Midbrain (tissue), 1 donor: ENCODE measurements at regions not wholly inside any gene's neighbourhood (a gene's known extent, or its start where the extent isn't known, plus 50 kb on each side); places are given as distances from the start of the nearest gene placed in this dataset.

Source experiments
- DNase-seq: peaks from one replicate; lab custom pipeline; 2025; lab: John Stamatoyannopoulos, UW

DNA sequence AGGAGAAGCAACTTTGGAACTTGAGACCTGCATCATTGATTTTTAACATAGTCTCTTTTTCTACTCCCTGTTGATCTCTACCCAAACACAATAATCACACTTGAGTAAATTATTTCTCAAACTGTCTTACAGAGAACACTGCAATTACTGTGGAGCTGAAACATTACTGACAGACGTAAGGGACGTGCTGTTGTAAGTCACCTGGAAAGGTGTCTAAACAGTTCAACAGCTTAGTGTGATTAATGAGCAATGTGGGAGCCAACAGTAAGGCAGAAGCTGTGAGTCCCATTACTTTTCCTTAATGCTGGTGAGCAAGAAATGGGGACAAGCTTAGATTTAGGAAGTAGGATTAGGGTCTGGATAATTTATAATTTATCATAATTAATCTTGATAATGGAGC is 265.7 kb downstream of the DLEU7 start:
- DNase-seq, result no peak

- DNase-seq, result no peak
Measured at GRCh38 chr13:50580684-50581305, 262.7 kb downstream of the DLEU7 start.

DNA sequence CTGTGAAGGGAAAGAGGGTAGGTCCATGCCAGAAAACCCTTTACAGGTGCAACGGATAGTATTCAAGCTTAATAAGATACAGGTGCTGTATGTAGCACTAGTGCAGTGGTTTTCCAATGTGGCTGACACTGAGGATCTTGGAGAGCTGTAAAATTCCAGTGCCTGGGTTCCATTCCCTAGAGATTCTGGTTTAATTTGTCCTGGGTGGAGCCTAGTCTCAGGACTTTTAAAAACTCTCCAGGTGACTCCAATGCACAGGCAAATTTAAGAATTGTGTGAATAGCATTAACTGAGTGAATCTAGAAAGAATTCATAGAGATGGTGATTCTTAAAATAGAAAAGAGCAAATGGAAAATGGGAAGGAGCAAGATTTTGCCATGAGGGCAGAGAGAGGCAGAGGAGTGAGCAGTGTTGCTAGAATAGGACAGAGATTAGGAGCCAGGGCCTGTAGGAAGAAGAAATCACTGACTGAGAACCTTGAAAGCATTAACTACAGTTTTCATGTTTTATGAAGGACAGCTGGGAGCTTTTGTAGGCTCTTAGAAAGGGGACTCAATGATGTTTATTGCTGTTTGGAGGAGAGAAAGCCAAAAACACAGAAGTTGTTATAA is 261.8 kb downstream of the DLEU7 start:
- DNase-seq, result no peak

DNA sequence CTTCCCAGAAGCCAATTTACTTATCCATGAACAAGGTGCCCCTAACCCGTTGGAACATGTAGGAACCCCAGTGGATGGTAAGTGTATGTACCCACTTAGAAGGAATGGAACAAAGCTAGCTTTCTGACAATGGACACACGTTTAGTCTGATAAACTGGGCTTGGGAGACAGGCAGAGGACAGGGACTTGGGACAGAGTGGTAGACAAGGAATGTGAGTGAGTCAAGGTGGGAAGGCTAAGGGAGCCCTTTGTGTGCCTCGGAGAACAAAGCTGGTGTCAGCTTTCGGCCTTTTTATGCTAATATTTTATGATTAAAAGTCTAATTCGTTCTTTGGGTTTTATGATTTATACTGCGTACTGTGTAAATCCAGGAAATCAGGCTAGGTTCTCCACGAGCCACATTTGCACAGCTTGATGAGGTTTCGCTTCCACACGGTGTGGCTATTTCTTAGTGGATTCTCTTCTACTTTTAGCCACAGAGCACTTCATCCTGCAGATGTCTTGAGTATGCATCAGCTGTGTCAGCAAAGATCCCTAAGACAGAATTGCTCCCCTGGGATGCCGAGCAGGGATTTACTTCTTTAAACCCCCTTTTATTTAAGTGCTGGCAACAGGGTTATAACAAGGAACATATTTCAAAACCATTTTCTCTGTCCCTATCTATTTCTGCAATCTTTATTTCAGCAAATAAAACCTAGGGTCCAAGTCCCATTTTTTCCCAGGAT is 258.5 kb downstream of the DLEU7 start:
- no peak for DNase-seq

- no peak for DNase-seq
Measured at GRCh38 chr13:50585674-50586413, 257.6 kb downstream of the DLEU7 start.

GRCh38 chr13:50586414-50587083 is 256.9 kb downstream of the DLEU7 start:
- DNase-seq, result no peak

GRCh38 chr13:50587115-50587514 is 256.4 kb downstream of the DLEU7 start:
- no peak for DNase-seq

DNA sequence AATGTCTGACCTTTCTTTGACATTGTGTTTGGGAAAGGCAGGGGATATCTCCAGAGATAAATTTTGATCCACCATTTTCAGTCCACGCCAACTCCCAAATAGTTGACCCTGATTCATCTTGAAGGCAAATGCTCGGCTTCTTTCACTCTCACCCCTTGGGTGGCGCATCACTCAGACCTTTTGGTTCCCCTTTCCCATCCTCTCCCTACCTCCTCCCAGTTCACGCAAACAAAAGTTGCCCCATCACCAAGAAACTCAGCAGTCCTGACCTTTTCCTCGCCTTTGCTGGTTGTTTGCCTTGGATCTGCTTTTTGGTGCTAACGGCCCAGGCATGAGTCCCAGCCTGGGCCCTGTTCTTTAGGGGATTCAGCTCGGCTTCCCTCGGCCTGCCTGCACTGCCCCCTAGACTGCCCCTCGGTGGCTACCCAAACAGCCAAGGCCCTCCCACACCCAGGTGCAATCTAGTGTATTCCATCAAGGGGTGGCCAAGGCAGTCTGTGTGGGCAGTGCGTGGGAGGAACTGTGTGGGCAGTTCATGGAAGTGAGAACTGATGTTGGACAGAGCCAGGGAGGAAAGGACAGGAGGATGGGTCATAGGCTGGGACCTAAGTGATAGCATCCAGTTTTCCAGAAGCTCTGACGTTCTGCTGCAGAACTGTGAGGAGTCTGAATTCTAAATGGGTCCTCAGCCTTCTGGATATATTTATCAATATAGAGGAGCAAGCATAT is 255.7 kb downstream of the DLEU7 start:
- DNase-seq, result no peak

GRCh38 chr13:50588491-50589130 is 254.9 kb downstream of the DLEU7 start:
- DNase-seq, result no peak

- no peak for DNase-seq
Measured at GRCh38 chr13:50589139-50589538, 254.4 kb downstream of the DLEU7 start.

DNA sequence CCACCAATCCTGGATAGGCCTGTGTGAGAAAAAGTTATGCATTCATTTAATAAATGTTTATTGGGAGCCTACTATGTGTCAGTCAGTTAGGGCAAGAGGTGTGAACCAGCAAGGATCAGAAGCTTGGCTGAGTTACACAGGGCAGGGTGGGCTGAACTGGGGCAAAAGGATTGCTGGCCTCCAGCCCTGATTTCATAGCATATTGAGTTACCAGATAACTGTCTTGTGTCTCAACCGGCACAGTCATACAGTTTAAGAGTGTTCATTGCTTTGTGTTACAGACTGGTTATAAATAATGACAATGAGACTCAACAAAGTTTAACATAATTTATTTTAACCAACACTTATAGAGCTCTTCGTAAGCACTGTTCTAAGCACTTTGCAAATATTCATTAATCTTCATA is 253.8 kb downstream of the DLEU7 start:
- no peak for DNase-seq

- DNase-seq, result no peak
Measured at GRCh38 chr13:50592412-50593155, 250.9 kb downstream of the DLEU7 start.

DNA sequence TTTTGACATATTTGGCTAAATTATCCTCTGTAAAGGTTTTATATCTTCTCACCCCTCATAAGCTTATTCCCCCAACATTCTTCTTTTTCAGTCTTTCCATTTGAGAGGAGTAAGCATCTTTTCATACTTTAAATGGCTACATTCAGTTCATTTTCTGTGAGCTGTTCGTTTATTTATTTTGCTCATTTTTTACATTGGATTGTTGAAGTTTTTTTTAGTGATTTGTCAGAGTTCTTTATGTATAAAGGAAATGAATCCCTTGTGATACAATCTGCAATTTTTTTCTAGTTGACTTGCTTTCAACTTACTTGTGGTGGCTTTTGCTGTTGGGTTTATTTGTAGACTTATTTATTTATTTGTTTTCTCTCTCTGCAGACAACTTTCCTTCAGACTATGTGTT is 250.3 kb downstream of the DLEU7 start:
- no peak for DNase-seq

GRCh38 chr13:50594276-50595051 is 249.0 kb downstream of the DLEU7 start:
- no peak for DNase-seq

- DNase-seq, result no peak
Measured at GRCh38 chr13:50595196-50595595, 248.3 kb downstream of the DLEU7 start.

GRCh38 chr13:50596156-50596555 is 247.3 kb downstream of the DLEU7 start:
- DNase-seq, result no peak

- DNase-seq, result no peak
Measured at GRCh38 chr13:50596776-50597203, 246.7 kb downstream of the DLEU7 start.

DNA sequence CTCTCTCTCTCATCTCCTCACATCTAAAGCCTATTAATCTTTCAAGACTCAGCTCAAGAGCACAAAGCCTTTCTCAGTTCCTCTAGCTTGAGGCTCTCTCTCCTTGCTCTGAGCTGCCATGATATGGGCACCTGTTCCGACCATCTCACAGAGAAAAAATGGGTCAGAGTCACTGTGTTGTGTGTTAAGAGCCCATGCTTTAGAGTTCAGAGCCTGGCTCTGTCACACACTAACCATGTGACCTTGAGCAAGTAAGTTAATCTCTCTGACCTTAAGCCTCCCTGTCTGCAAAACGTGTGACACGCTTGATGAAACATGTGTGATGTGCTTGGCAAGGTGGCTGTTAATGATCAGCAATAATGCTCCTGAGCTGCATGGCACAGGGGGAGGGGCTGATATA is 245.2 kb downstream of the DLEU7 start:
- DNase-seq, result no peak

GRCh38 chr13:50599046-50599445 is 244.4 kb downstream of the DLEU7 start:
- no peak for DNase-seq
